GM12874 (cell line): ENCODE measurements at regions not wholly inside any gene's neighbourhood (a gene's known extent, or its start where the extent isn't known, plus 50 kb on each side); places are given as distances from the start of the nearest gene placed in this dataset.

Source experiments
- CTCF ChIP-seq: IDR thresholded peaks from 2 replicates; pipeline ENCODE4 v1.5.1; 2011; ENCODE audit warnings: low read depth, mild to moderate bottlenecking, control low read depth, low read length, moderate library complexity; ENCODE audit not compliant: insufficient read depth

GRCh38 chr6:51199105-51199552 lies 380.5 kb downstream of the TFAP2B start:
- no peak for TF ChIP-seq CTCF

GRCh38 chr6:51199733-51200260 lies 381.1 kb downstream of the TFAP2B start:
- TF ChIP-seq CTCF: no peak

- no peak for TF ChIP-seq CTCF
Observed at GRCh38 chr6:51200676-51201075, 382.0 kb downstream of the TFAP2B start.

GRCh38 chr6:51203504-51203903 lies 384.8 kb downstream of the TFAP2B start:
- TF ChIP-seq CTCF: no peak

GRCh38 chr6:51209651-51210050 lies 391.0 kb downstream of the TFAP2B start:
- no peak for TF ChIP-seq CTCF

GRCh38 chr6:51213811-51214210 lies 395.1 kb downstream of the TFAP2B start:
- TF ChIP-seq CTCF: no peak

- TF ChIP-seq CTCF: no peak
Observed at GRCh38 chr6:51214442-51214841, 395.8 kb downstream of the TFAP2B start.

GRCh38 chr6:51218181-51218580 lies 399.5 kb downstream of the TFAP2B start:
- no peak for TF ChIP-seq CTCF
